ENCODE measurements at regions not wholly inside any gene's neighbourhood (a gene's known extent, or its start where the extent isn't known, plus 50 kb on each side); places are given as distances from the start of the nearest gene placed in this dataset.

GRCh38 chrX:42941671-42942070 is 163.7 kb upstream of the PPP1R2C start:
- TF ChIP-seq SUZ12 (IDR thresholded peaks at IDR 0.05) = no peak
- TF ChIP-seq LEF1 (IDR thresholded peaks at IDR 0.05; ENCODE audit: borderline replicate concordance) = no peak
- no peak for TF ChIP-seq L3MBTL2 (conservative IDR thresholded peaks at IDR 0.05)
- TF ChIP-seq ZNF384 (IDR thresholded peaks at IDR 0.05) = no peak

All from HEK293T (cell line).